Breast epithelium (tissue), 3 donors: ENCODE measurements at regions not wholly inside any gene's neighbourhood (a gene's known extent, or its start where the extent isn't known, plus 50 kb on each side); places are given as distances from the start of the nearest gene placed in this dataset.

ENCODE experiments used
- CTCF ChIP-seq, 3 donors: fragments of 450-650 bp; IDR thresholded peaks; one replicate each; pipeline ENCODE4 v1.5.1; 2016 to 2017; ENCODE audit warnings: antibody characterized with exemption in 3 of 3, mild to moderate bottlenecking in 3 of 3, moderate library complexity in 3 of 3
- POLR2A ChIP-seq: fragments of 450-650 bp; IDR thresholded peaks from one replicate; pipeline ENCODE4 v1.6.1; 2016; ENCODE audit warnings: antibody characterized with exemption, mild to moderate bottlenecking, moderate library complexity
- POLR2AphosphoS5 ChIP-seq, 3 donors: sonication (generic); formaldehyde crosslinking; IDR thresholded peaks; one replicate each; pipeline ENCODE4 v1.6.1; 2017; ENCODE audit warnings: antibody characterized with exemption in 3 of 3

GRCh38 chr2:122705746-122706145, 950.3 kb downstream of the TSN start:
- no peak for TF ChIP-seq POLR2A
- no peak for TF ChIP-seq CTCF (IDR thresholded peaks at IDR 0.05)
- no peak for TF ChIP-seq POLR2AphosphoS5 (IDR thresholded peaks at IDR 0.05)
